ENCODE measurements at regions not wholly inside any gene's neighbourhood (a gene's known extent, or its start where the extent isn't known, plus 50 kb on each side); places are given as distances from the start of the nearest gene placed in this dataset.

- H3K36me3 ChIP-seq (ENCODE audit: control insufficient read depth, insufficient read depth, low read length), result no peaks in the 10 kb centered on the region
- H2BK15ac ChIP-seq (replicated peaks; ENCODE audit: low read depth), result no peak overlapping the region
- no CpG with 5 or more reads among the region's 5 CpGs for WGBS (ENCODE audit: extremely low coverage, insufficient coverage, low lambda C conversion rate)
- H3K79me1 ChIP-seq (ENCODE audit: low read length), result no peaks in the 10 kb centered on the region
- no peaks in the 10 kb centered on the region for H3K27me3 ChIP-seq (ENCODE audit: insufficient read depth, low read length, poor library complexity)
- H3K79me2 ChIP-seq (ENCODE audit: control insufficient read depth, insufficient read depth, low read length), result no peaks in the 10 kb centered on the region
- no peak overlapping the region for H3K4me2 ChIP-seq (ENCODE audit: low read length)
- DNase-seq, result no peak
- H3K9ac ChIP-seq (ENCODE audit: low read length), result no peak overlapping the region
- H2BK120ac ChIP-seq (ENCODE audit: low read depth, low read length), result no peak overlapping the region
- H3K56ac ChIP-seq (ENCODE audit: low read length), result no peak overlapping the region
- H3K27ac ChIP-seq (ENCODE audit: low read depth, low read length), result no peak overlapping the region
- no peaks in the 10 kb centered on the region for H3K4me1 ChIP-seq (ENCODE audit: control insufficient read depth, low read depth, low read length)
- H4K5ac ChIP-seq (ENCODE audit: low read length), result no peak overlapping the region
- H3K4me3 ChIP-seq (ENCODE audit: low read length), result no peak overlapping the region
- no peak overlapping the region for H3K18ac ChIP-seq (ENCODE audit: low read length)
- no peak overlapping the region for H2AK5ac ChIP-seq (ENCODE audit: low read length)
- no peak overlapping the region for H3K23ac ChIP-seq (ENCODE audit: low read length)
- no peak overlapping the region for H3K4ac ChIP-seq (ENCODE audit: low read depth, low read length)
- no peak overlapping the region for H2BK5ac ChIP-seq (ENCODE audit: low read length)
- no peak overlapping the region for H4K8ac ChIP-seq (ENCODE audit: low read depth, low read length)
These were observed 100.7 kb upstream of the KCNMB2 start for GRCh38 chr3:178435575-178435974.

- Histone ChIP-seq H2AK5ac (ENCODE audit: low read length) (no peak overlapping the region), H3K23ac (ENCODE audit: low read length) (no peak overlapping the region), H3K4me2 (ENCODE audit: low read length) (no peak overlapping the region), H3K79me1 (ENCODE audit: low read length) (no peaks in the 10 kb centered on the region), H3K36me3 (ENCODE audit: control insufficient read depth, insufficient read depth, low read length) (no peaks in the 10 kb centered on the region), H3K4me1 (ENCODE audit: control insufficient read depth, low read depth, low read length) (no peaks in the 10 kb centered on the region), H3K4me3 (ENCODE audit: low read length) (no peak overlapping the region), H3K56ac (ENCODE audit: low read length) (no peak overlapping the region), H3K9ac (ENCODE audit: low read length) (no peak overlapping the region), H4K5ac (ENCODE audit: low read length) (no peak overlapping the region), H2BK15ac (replicated peaks; ENCODE audit: low read depth) (no peak overlapping the region), H2BK120ac (ENCODE audit: low read depth, low read length) (no peak overlapping the region), H3K18ac (ENCODE audit: low read length) (no peak overlapping the region), H3K4ac (ENCODE audit: low read depth, low read length) (no peak overlapping the region), H3K27me3 (ENCODE audit: insufficient read depth, low read length, poor library complexity) (no peaks in the 10 kb centered on the region), H3K27ac (ENCODE audit: low read depth, low read length) (no peak overlapping the region), H4K8ac (ENCODE audit: low read depth, low read length) (no peak overlapping the region), H2BK5ac (ENCODE audit: low read length) (no peak overlapping the region), H3K79me2 (ENCODE audit: control insufficient read depth, insufficient read depth, low read length) (no peaks in the 10 kb centered on the region)
- peak; percentile 49 for DNase-seq
- WGBS (ENCODE audit: extremely low coverage, insufficient coverage, low lambda C conversion rate), result no CpG with 5 or more reads among the region's 3 CpGs
These were observed 99.5 kb upstream of the KCNMB2 start for GRCh38 chr3:178436773-178437172.

- Histone ChIP-seq H3K79me1 (ENCODE audit: low read length) (no peaks in the 10 kb centered on the region), H3K4ac (ENCODE audit: low read depth, low read length) (no peak overlapping the region), H3K4me1 (ENCODE audit: control insufficient read depth, low read depth, low read length) (no peaks in the 10 kb centered on the region), H3K56ac (ENCODE audit: low read length) (no peak overlapping the region), H3K9ac (ENCODE audit: low read length) (no peak overlapping the region), H2AK5ac (ENCODE audit: low read length) (no peak overlapping the region), H3K18ac (ENCODE audit: low read length) (no peak overlapping the region), H3K27ac (ENCODE audit: low read depth, low read length) (no peak overlapping the region), H2BK5ac (ENCODE audit: low read length) (no peak overlapping the region), H3K4me2 (ENCODE audit: low read length) (no peak overlapping the region), H3K27me3 (ENCODE audit: insufficient read depth, low read length, poor library complexity) (no peaks in the 10 kb centered on the region), H4K8ac (ENCODE audit: low read depth, low read length) (no peak overlapping the region), H3K79me2 (ENCODE audit: control insufficient read depth, insufficient read depth, low read length) (no peaks in the 10 kb centered on the region), H3K4me3 (ENCODE audit: low read length) (no peak overlapping the region), H3K36me3 (ENCODE audit: control insufficient read depth, insufficient read depth, low read length) (no peaks in the 10 kb centered on the region), H3K23ac (ENCODE audit: low read length) (no peak overlapping the region), H2BK15ac (replicated peaks; ENCODE audit: low read depth) (no peak overlapping the region), H2BK120ac (ENCODE audit: low read depth, low read length) (no peak overlapping the region), H4K5ac (ENCODE audit: low read length) (no peak overlapping the region)
- WGBS (ENCODE audit: extremely low coverage, insufficient coverage, low lambda C conversion rate), result no CpG with 5 or more reads among the region's 5 CpGs
- no peak for DNase-seq
These were observed 99.0 kb upstream of the KCNMB2 start for GRCh38 chr3:178437236-178437635.

GRCh38 chr3:178439504-178439903 is 96.7 kb upstream of the KCNMB2 start:
- Histone ChIP-seq H4K8ac (ENCODE audit: low read depth, low read length) (no peak overlapping the region), H3K4me3 (ENCODE audit: low read length) (no peak overlapping the region), H2BK15ac (replicated peaks; ENCODE audit: low read depth) (no peak overlapping the region), H3K4ac (ENCODE audit: low read depth, low read length) (no peak overlapping the region), H3K27ac (ENCODE audit: low read depth, low read length) (no peak overlapping the region), H2BK5ac (ENCODE audit: low read length) (no peak overlapping the region), H3K56ac (ENCODE audit: low read length) (no peak overlapping the region), H3K9ac (ENCODE audit: low read length) (no peak overlapping the region), H3K4me1 (ENCODE audit: control insufficient read depth, low read depth, low read length) (no peaks in the 10 kb centered on the region), H4K5ac (ENCODE audit: low read length) (no peak overlapping the region), H3K4me2 (ENCODE audit: low read length) (no peak overlapping the region), H2BK120ac (ENCODE audit: low read depth, low read length) (no peak overlapping the region), H3K79me2 (ENCODE audit: control insufficient read depth, insufficient read depth, low read length) (no peaks in the 10 kb centered on the region), H3K79me1 (ENCODE audit: low read length) (no peaks in the 10 kb centered on the region), H3K18ac (ENCODE audit: low read length) (no peak overlapping the region), H3K36me3 (ENCODE audit: control insufficient read depth, insufficient read depth, low read length) (no peaks in the 10 kb centered on the region), H3K23ac (ENCODE audit: low read length) (no peak overlapping the region), H3K27me3 (ENCODE audit: insufficient read depth, low read length, poor library complexity) (no peaks in the 10 kb centered on the region), H2AK5ac (ENCODE audit: low read length) (no peak overlapping the region)
- peak; percentile 47 for DNase-seq
- no CpG with 5 or more reads among the region's 2 CpGs for WGBS (ENCODE audit: extremely low coverage, insufficient coverage, low lambda C conversion rate)

- DNase-seq, result no peak
- H2BK120ac ChIP-seq (ENCODE audit: low read depth, low read length), result no peak overlapping the region
- H3K79me1 ChIP-seq (ENCODE audit: low read length), result no peaks in the 10 kb centered on the region
- no peak overlapping the region for H3K4me3 ChIP-seq (ENCODE audit: low read length)
- no peak overlapping the region for H3K23ac ChIP-seq (ENCODE audit: low read length)
- no peaks in the 10 kb centered on the region for H3K27me3 ChIP-seq (ENCODE audit: insufficient read depth, low read length, poor library complexity)
- no peak overlapping the region for H2AK5ac ChIP-seq (ENCODE audit: low read length)
- no peak overlapping the region for H2BK5ac ChIP-seq (ENCODE audit: low read length)
- no peak overlapping the region for H3K4ac ChIP-seq (ENCODE audit: low read depth, low read length)
- H3K4me2 ChIP-seq (ENCODE audit: low read length), result no peak overlapping the region
- H2BK15ac ChIP-seq (replicated peaks; ENCODE audit: low read depth), result no peak overlapping the region
- no peak overlapping the region for H3K56ac ChIP-seq (ENCODE audit: low read length)
- no peak overlapping the region for H3K9ac ChIP-seq (ENCODE audit: low read length)
- no peaks in the 10 kb centered on the region for H3K4me1 ChIP-seq (ENCODE audit: control insufficient read depth, low read depth, low read length)
- no peak overlapping the region for H3K27ac ChIP-seq (ENCODE audit: low read depth, low read length)
- no CpG with 5 or more reads among the region's 4 CpGs for WGBS (ENCODE audit: extremely low coverage, insufficient coverage, low lambda C conversion rate)
- no peaks in the 10 kb centered on the region for H3K79me2 ChIP-seq (ENCODE audit: control insufficient read depth, insufficient read depth, low read length)
- no peak overlapping the region for H3K18ac ChIP-seq (ENCODE audit: low read length)
- H4K5ac ChIP-seq (ENCODE audit: low read length), result no peak overlapping the region
- H4K8ac ChIP-seq (ENCODE audit: low read depth, low read length), result no peak overlapping the region
- no peaks in the 10 kb centered on the region for H3K36me3 ChIP-seq (ENCODE audit: control insufficient read depth, insufficient read depth, low read length)
These were observed 96.2 kb upstream of the KCNMB2 start for GRCh38 chr3:178440043-178440442.

GRCh38 chr3:178443634-178444033 is 92.6 kb upstream of the KCNMB2 start:
- no peak overlapping the region for H3K23ac ChIP-seq (ENCODE audit: low read length)
- H3K36me3 ChIP-seq (ENCODE audit: control insufficient read depth, insufficient read depth, low read length), result no peaks in the 10 kb centered on the region
- no CpG with 5 or more reads among the region's 2 CpGs for WGBS (ENCODE audit: extremely low coverage, insufficient coverage, low lambda C conversion rate)
- H3K27ac ChIP-seq (ENCODE audit: low read depth, low read length), result no peak overlapping the region
- no peak for DNase-seq
- H2BK120ac ChIP-seq (ENCODE audit: low read depth, low read length), result no peak overlapping the region
- H4K5ac ChIP-seq (ENCODE audit: low read length), result no peak overlapping the region
- no peak overlapping the region for H3K18ac ChIP-seq (ENCODE audit: low read length)
- no peak overlapping the region for H2AK5ac ChIP-seq (ENCODE audit: low read length)
- H3K79me2 ChIP-seq (ENCODE audit: control insufficient read depth, insufficient read depth, low read length), result no peaks in the 10 kb centered on the region
- no peak overlapping the region for H3K56ac ChIP-seq (ENCODE audit: low read length)
- H3K4me2 ChIP-seq (ENCODE audit: low read length), result no peak overlapping the region
- H3K4ac ChIP-seq (ENCODE audit: low read depth, low read length), result no peak overlapping the region
- no peaks in the 10 kb centered on the region for H3K4me1 ChIP-seq (ENCODE audit: control insufficient read depth, low read depth, low read length)
- no peak overlapping the region for H3K4me3 ChIP-seq (ENCODE audit: low read length)
- no peaks in the 10 kb centered on the region for H3K79me1 ChIP-seq (ENCODE audit: low read length)
- no peak overlapping the region for H4K8ac ChIP-seq (ENCODE audit: low read depth, low read length)
- H3K27me3 ChIP-seq (ENCODE audit: insufficient read depth, low read length, poor library complexity), result no peaks in the 10 kb centered on the region
- H3K9ac ChIP-seq (ENCODE audit: low read length), result no peak overlapping the region
- H2BK5ac ChIP-seq (ENCODE audit: low read length), result no peak overlapping the region
- H2BK15ac ChIP-seq (replicated peaks; ENCODE audit: low read depth), result no peak overlapping the region

All from mesendoderm (in vitro differentiated cells).